ENCODE measurements at regions not wholly inside any gene's neighbourhood (a gene's known extent, or its start where the extent isn't known, plus 50 kb on each side); places are given as distances from the start of the nearest gene placed in this dataset.
A peak's percentile ranks its signal among the peaks of the same experiment; 100 is the strongest.

- DNase-seq (ENCODE audit: low read depth) = no peak
- H3K4me3 ChIP-seq (ENCODE audit: low read depth, low read length) = no peak overlapping the region
- TF ChIP-seq CTCF (IDR thresholded peaks at IDR 0.05; ENCODE audit: insufficient read depth, low read depth, low read length) = no peak
Measured at GRCh38 chr5:158289967-158290366, 431.0 kb upstream of the CLINT1 start.

GRCh38 chr5:158288272-158288657, 429.3 kb upstream of the CLINT1 start:
- no peak for DNase-seq (ENCODE audit: low read depth)
- TF ChIP-seq CTCF (IDR thresholded peaks at IDR 0.05; ENCODE audit: insufficient read depth, low read depth, low read length) = no peak
- H3K4me3 ChIP-seq (ENCODE audit: low read depth, low read length) = no peak overlapping the region

GRCh38 chr5:158287643-158288271, 428.8 kb upstream of the CLINT1 start:
- TF ChIP-seq CTCF (IDR thresholded peaks at IDR 0.05; ENCODE audit: insufficient read depth, low read depth, low read length) = no peak
- DNase-seq (ENCODE audit: low read depth) = peak; percentile 24
- no peak overlapping the region for H3K4me3 ChIP-seq (ENCODE audit: low read depth, low read length)

DNA sequence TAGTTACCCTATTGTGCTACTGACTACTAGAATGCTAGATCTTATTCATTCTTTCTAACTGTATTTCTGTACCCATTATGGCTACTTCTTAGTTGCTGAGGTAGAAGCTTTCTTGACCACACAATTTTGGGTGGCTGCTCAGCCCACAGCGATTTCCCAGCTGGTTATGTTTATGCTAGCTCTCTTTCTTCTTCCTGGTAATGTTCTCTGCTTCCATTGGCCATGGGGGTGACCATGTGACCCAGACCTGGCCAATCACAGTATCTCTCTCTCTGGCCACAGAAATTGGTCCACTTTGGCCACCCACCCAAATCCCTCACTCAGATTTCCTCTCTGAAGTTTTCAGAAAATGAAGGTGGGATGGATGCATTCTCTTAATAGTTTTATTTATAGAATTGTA, 427.9 kb upstream of the CLINT1 start:
- no peak overlapping the region for H3K4me3 ChIP-seq (ENCODE audit: low read depth, low read length)
- DNase-seq (ENCODE audit: low read depth) = no peak
- no peak for TF ChIP-seq CTCF (IDR thresholded peaks at IDR 0.05; ENCODE audit: insufficient read depth, low read depth, low read length)

- no peak for DNase-seq (ENCODE audit: low read depth)
- H3K4me3 ChIP-seq (ENCODE audit: low read depth, low read length) = no peak overlapping the region
- no peak for TF ChIP-seq CTCF (IDR thresholded peaks at IDR 0.05; ENCODE audit: insufficient read depth, low read depth, low read length)
Measured at GRCh38 chr5:158285698-158286097, 426.8 kb upstream of the CLINT1 start.

DNA sequence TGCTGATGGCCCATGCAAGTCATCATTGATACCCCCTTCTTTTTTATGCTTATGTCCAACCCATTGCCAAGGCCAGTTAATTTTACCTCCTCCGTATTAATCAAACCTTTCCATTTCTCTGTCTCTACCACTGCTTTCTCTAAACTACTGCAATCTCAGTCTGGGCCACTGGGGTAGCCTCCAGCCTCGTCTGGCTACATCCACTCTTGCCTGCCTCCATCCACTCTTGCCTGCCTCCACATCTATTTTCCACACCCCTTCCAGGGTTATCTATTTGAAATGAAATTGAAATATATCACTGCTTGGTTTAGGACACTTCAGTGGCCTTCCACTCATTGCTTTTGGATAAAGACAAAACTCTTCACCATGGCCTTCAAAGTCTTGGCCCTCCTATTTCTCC, 425.3 kb upstream of the CLINT1 start:
- DNase-seq (ENCODE audit: low read depth) = no peak
- no peak overlapping the region for H3K4me3 ChIP-seq (ENCODE audit: low read depth, low read length)
- TF ChIP-seq CTCF (IDR thresholded peaks at IDR 0.05; ENCODE audit: insufficient read depth, low read depth, low read length) = no peak

GRCh38 chr5:158283397-158283796, 424.5 kb upstream of the CLINT1 start:
- no peak for TF ChIP-seq CTCF (IDR thresholded peaks at IDR 0.05; ENCODE audit: insufficient read depth, low read depth, low read length)
- no peak overlapping the region for H3K4me3 ChIP-seq (ENCODE audit: low read depth, low read length)

More at GRCh38 chr5:158283397-158283796, 424.5 kb upstream of the CLINT1 start:
- no peak for DNase-seq (ENCODE audit: low read depth)
